DMS 273 (cell line): ENCODE measurements at regions not wholly inside any gene's neighbourhood (a gene's known extent, or its start where the extent isn't known, plus 50 kb on each side); places are given as distances from the start of the nearest gene placed in this dataset.

Experiments
- DNase-seq: peaks from one replicate; lab custom pipeline; 2025; ENCODE audit not compliant: unreplicated experiment; lab: John Stamatoyannopoulos, UW

- DNase-seq: no peak
Measured at GRCh38 chr1:224846119-224846907, 83.2 kb upstream of the DNAH14 start.

- DNase-seq: no peak
Measured at GRCh38 chr1:224850446-224850845, 79.0 kb upstream of the DNAH14 start.

- peak; percentile 89 for DNase-seq
Measured at GRCh38 chr1:224851210-224851847, 78.1 kb upstream of the DNAH14 start.

GRCh38 chr1:224851848-224852261 is 77.6 kb upstream of the DNAH14 start:
- DNase-seq: no peak

- peak; percentile 68 for DNase-seq
Measured at GRCh38 chr1:224852901-224853568, 76.4 kb upstream of the DNAH14 start.

- no peak for DNase-seq
Measured at GRCh38 chr1:224856973-224857372, 72.5 kb upstream of the DNAH14 start.

- DNase-seq: no peak
Measured at GRCh38 chr1:224859651-224860050, 69.8 kb upstream of the DNAH14 start.

- DNase-seq: peak; percentile 13
Measured at GRCh38 chr1:224860488-224861338, 68.8 kb upstream of the DNAH14 start.

- DNase-seq: no peak
Measured at GRCh38 chr1:224861339-224861716, 68.1 kb upstream of the DNAH14 start.

- DNase-seq: no peak
Measured at GRCh38 chr1:224863486-224863885, 66.0 kb upstream of the DNAH14 start.

- no peak for DNase-seq
Measured at GRCh38 chr1:224864006-224864405, 65.5 kb upstream of the DNAH14 start.

- DNase-seq: no peak
Measured at GRCh38 chr1:224865510-224865909, 64.0 kb upstream of the DNAH14 start.

GRCh38 chr1:224866940-224867339 is 62.5 kb upstream of the DNAH14 start:
- no peak for DNase-seq

GRCh38 chr1:224867715-224868114 is 61.8 kb upstream of the DNAH14 start:
- no peak for DNase-seq

GRCh38 chr1:224872832-224873433 is 56.5 kb upstream of the DNAH14 start:
- no peak for DNase-seq

- no peak for DNase-seq
Measured at GRCh38 chr1:224873434-224874369, 55.8 kb upstream of the DNAH14 start.

GRCh38 chr1:224874775-224875174 is 54.7 kb upstream of the DNAH14 start:
- no peak for DNase-seq

- DNase-seq: no peak
Measured at GRCh38 chr1:224879162-224879803, 50.2 kb upstream of the DNAH14 start.
